NCI-H82 treated with DMSO at 0.1 percent for 48 hours (cell line): ENCODE measurements at regions not wholly inside any gene's neighbourhood (a gene's known extent, or its start where the extent isn't known, plus 50 kb on each side); places are given as distances from the start of the nearest gene placed in this dataset.
"Not testable (repeated sequence)": the region's sequence is repeated elsewhere in the genome, so short reads cannot be mapped to it uniquely, and the experiment has no call there.

Experiments used
- DNase-seq: peaks from one replicate; lab custom pipeline; 2025; ENCODE audit not compliant: unreplicated experiment; lab: John Stamatoyannopoulos, UW

DNA sequence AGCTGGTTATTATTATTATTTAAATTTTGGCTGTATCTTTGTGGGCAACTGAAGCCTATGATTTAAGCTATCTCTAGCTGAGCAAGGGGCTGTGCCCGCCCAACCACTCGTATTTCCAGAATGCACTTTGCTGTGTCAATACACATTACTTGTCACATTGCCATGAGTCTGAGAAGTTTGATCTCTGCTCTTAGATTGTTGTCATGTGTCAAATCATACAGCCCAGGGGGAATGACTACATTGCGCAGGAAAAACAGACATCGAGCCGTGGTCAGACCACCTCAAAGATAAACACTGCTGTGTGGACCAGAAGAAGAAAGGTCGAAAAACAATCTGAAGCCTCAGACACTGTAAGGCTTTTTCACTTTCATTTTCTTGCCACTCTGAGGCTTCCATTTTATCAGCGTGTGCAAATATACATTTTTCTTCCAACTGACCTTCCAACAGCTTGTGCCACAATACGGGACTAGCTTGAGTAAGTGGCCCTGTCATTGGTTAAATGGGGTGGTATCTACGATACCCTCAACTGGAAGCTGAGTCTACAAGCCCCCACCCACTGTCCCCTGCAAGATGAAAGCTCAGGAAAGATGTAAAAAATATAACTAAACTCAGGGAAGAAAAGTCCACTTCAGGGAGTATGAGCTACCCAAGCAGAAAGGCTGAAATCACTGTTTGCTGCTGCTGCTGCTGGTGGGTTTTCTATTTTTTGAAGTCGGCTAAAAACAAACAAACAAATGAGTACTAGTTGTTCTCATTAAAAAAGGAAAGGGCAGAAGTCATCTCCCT lies 603.0 kb downstream of the BNC2 start:
- DNase-seq = no peak

DNA sequence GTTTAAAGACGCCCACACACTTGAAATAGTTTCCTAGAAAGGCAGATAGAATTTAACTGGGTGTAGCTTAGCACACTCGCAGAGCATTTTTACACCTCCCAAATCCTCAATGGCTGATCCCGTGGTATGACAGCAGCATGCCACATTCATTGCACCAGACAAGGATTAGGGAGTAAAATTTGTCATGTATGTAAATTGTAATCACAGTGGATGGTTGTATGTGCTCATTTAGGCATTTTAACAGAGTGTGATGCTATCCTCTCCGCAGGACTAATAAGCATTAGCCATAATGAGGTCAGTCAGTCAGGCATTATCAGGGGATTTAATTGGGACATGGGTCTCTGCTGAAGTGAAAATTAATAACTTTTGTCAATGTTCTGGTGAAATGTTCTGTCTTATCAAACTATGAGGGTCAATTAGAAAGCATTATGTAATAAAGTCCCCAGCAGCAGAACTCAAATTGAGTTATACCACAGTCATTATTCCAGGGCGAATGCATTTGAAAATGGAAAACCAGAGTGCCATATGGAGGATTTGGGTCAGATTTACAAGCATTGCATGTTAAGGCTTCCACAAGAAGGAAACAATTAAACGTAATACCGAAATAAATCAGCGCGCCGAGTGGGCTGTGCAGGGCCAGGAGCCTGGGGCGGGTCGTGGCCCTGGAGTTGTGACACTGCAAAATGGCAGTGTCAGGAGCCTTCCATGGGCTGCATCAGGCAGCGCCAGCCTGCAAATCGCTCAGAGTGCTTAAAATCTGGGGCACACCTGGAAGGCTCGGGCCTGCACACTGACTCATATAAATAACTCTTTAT lies 602.2 kb downstream of the BNC2 start:
- DNase-seq = no peak

DNA sequence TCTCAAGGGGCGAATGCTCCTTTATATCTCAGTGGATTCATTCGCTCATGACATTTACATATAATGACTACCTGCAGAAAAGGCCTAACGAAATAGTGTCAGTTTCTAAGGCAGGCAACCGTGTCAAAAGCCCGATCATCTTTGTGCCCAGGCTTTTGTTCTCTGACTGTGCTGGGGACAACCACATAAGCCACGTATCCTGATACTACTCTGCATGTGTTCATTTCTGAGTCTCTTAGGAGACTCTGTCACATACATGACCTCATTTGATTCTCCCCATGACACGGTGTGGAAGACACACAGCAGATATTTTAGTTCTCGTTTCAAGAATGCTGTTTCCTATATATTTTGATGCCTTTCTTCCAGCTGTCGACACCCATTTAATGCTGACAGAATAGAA lies 598.5 kb downstream of the BNC2 start:
- no peak for DNase-seq

GRCh38 chr9:16272776-16273175 lies 597.7 kb downstream of the BNC2 start:
- DNase-seq = no peak

DNA sequence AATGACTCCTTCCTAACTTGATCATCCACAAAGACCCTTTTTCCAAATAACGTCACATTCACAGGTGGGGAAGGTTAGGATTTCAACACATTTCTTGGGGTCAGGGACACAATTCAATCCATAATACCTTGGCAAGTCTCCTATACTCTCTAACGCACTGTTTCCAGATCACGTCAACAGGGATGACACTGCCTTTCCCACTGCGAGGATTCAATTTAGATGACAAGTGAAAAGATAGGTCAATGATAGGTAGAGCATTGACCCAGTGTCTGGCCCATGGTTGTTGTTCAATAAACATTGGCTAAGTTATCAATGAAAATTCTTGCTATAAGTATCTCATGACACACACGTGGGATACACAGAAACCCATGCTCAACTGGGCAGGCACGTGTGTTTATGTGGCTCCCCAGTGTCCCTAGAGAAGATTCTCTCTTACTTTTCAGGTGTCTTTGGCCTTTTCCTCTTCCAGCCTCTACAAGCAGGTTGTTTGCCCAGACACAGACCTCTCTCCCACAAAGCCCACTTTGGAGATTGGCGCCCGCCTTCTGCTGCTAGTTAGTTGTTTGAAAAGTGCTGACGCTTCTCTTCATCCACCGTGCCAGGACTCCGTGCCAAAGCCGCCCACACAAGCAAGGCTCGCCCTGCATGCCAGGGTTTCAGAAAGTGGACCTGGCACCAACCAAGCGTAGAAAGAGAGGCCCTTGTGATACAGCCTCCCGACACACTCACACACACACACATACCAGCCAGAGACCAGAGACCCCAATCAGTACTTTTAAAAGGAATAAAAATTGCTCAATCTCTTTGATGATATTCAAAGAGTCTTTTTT lies 594.5 kb downstream of the BNC2 start:
- DNase-seq = no peak

GRCh38 chr9:16276866-16277265 lies 593.6 kb downstream of the BNC2 start:
- no peak for DNase-seq

DNA sequence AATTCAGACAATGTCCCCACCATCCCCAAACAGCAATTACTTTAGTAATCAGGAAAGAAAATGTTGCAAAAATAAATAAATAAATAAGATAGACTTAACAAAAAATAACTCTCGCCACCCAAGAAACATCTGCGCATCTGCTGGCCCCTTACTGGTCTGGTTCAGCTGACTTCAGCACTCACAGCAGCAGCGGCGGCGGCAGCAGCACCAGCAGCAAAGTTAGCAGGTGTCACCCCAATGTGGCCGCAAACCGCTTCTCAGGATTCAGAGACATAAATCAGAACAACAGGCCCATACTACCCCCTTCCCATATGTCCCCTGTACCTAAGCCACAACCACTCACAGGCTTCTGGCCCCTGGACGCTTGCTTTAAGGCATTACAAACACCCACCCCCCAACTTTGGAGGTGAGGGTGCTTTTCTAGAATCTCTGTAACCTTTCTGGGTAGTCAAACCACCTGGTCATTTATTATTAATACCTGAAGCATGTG lies 593.0 kb downstream of the BNC2 start:
- no peak for DNase-seq

DNA sequence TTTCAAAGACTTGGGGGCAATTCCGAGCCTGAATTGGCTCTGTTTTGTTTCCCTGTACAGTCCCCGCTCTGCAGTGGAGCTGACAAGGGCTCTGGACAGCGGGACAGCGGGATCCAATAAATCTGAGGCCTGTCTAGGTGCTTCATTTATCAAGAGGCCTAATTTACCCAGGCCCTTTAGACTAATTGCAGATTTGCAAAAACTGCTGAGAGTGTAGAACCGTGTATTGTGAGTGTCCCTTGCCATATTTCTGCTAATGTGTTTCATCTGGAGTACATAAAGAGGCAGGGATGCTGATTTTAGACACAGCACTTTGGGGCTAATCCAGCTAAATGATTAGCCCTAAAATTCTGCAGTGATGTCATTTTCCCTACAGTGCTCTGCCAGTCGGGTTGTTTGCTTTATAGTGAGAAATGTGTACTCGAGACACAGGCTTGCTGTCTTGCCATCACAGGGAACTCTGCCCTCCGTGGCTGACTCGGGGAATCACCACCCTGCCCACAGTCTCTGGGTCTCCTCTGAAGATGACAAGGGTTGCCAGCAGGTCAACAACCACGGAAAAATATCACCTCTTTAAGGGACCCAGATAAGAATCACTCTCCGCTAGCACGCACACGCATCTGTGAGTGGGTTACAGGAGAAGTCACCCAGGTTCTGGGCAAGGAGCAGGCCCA lies 592.0 kb downstream of the BNC2 start:
- no peak for DNase-seq

- no peak for DNase-seq
Observed at GRCh38 chr9:16281707-16282106, 588.8 kb downstream of the BNC2 start.

DNA sequence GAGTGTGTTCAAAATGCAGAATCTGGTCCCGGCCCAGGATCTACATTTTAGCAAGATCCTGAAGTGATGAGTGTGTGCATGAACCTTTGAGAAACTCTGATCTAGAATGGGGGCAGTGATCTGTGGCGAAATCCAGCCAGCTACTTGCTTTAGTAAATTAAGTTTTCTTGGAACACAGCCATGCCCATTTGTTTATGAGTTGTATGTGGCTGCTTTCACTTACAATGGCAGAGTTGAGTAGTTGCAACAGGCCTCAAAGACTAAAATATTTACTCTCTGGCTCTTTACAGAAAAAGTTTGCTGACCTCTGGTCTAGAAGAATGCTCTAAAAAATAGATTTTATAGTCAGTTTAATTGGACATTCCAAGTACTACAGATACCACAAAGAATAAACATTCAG lies 588.3 kb downstream of the BNC2 start:
- no peak for DNase-seq

- DNase-seq = no peak
Observed at GRCh38 chr9:16282718-16283117, 587.8 kb downstream of the BNC2 start.

DNA sequence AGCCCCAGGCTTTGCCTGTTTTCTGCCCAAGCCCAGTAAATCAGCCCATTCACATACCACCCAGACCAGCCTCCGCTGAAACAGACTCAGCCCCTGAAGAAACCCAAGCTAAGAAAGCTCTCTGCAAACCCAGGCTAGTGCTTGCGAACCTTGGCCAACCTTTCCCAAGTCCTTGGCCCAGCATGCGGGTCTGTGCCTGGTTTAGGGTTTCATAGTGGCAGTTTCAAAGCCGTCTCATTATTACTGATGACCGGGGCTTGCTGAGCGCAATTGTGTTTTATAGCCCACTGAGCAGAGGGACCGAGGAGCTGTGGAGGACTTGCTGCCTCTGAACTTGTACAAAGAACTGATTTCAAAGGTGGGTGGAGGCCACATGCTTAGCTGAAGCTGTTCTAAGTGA lies 584.3 kb downstream of the BNC2 start:
- no peak for DNase-seq

- no peak for DNase-seq
Observed at GRCh38 chr9:16289639-16290038, 580.8 kb downstream of the BNC2 start.

GRCh38 chr9:16290169-16290568 lies 580.3 kb downstream of the BNC2 start:
- no peak for DNase-seq

- no peak for DNase-seq
Observed at GRCh38 chr9:16291921-16292320, 578.5 kb downstream of the BNC2 start.

GRCh38 chr9:16293610-16294009 lies 576.9 kb downstream of the BNC2 start:
- DNase-seq = no peak

- no peak for DNase-seq
Observed at GRCh38 chr9:16294133-16294770, 576.2 kb downstream of the BNC2 start.

GRCh38 chr9:16294940-16295339 lies 575.5 kb downstream of the BNC2 start:
- not testable (repeated sequence) for DNase-seq

- DNase-seq = not testable (repeated sequence)
Observed at GRCh38 chr9:16299368-16299767, 571.1 kb downstream of the BNC2 start.

- no peak for DNase-seq
Observed at GRCh38 chr9:16303506-16303905, 567.0 kb downstream of the BNC2 start.
